HG02943 (cell line): ENCODE measurements at regions not wholly inside any gene's neighbourhood (a gene's known extent, or its start where the extent isn't known, plus 50 kb on each side); places are given as distances from the start of the nearest gene placed in this dataset.

Source experiments
- ATAC-seq: cut with Tn5 transposase; IDR thresholded peaks from one replicate; pipeline ENCODE4 v1.9.1; 2021; ENCODE audit warnings: mild to moderate bottlenecking, low read depth, moderate library complexity; ENCODE audit not compliant: unreplicated experiment

- no peak for ATAC-seq
These were observed 870.2 kb downstream of the BRD1 start for GRCh38 chr22:48957311-48957986.

GRCh38 chr22:48955351-48956311, 872.0 kb downstream of the BRD1 start:
- no peak for ATAC-seq

DNA sequence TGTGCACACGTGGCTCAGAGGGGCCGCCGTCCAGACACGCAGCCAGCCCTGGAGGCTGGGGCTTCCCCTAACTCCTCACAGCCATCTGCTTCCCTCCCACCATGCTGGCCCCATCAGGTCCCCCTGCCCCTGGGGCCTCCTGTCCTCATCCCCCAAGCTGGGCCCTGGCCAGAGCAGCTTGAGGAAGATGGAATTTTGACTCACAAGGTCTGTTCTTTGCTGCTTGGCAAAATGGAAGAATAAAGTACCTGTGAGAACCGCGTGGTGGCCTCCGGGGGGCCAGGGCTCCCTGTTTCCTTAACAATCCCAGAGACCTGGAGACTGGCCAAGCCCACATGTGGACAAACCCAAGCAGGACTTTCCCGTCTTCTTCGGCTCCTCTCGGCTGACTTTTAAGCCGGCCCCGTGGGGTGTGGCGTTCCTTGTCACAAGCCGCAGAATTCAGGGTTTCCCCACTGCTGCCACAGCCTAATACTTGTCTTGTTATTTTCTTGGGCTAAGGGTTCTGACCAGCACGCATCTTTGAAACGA, 872.8 kb downstream of the BRD1 start:
- ATAC-seq: no peak

DNA sequence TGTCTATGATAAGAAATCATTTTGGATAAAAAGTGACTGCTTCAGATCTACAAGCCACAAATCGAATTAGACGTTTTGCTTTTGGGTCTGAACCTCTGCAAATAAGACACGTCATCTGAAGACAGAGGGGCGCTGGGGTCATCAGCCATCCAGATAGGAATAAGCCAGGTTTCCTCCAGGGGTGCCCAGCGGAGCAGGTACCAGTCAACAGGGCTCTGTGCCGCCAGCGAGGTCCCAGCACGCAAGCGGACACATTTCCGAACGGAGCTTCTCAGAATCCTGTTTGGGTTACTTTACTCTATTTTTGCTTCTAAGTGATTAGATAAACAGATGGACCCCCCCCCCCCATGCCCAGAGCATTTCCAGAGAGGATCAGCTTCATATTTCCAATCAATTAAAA, 873.8 kb downstream of the BRD1 start:
- ATAC-seq: no peak

DNA sequence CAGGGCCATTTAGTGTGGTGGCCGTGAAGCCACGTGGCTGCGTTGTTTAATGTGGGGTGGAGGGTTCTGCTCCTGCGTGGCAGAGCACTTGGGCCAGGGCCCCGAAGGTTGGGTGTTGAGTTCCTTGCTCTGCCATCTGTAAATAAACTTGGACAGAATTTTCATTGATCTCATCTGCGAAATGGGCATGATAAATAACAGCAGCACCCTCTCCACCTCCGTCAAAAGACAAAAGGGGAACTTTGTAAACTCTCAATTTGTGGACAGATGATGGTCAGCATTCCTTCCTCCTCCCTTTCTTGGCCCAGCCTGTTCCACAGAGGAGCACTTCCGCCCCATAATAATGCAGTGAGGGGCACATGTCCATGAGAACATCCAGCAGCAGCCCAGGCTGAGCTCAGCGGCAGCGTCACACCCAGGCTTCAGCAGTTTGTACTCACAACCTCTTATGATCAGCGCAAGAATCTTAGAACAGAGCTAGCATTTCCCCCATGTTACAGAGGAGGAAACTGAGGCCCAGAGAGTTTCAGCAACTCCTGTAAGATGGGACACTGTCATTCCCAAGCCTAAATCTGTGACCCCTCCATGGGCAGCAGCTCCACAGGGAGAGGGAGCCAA, 874.5 kb downstream of the BRD1 start:
- ATAC-seq: no peak

- ATAC-seq: no peak
These were observed 875.2 kb downstream of the BRD1 start for GRCh38 chr22:48952256-48953102.

DNA sequence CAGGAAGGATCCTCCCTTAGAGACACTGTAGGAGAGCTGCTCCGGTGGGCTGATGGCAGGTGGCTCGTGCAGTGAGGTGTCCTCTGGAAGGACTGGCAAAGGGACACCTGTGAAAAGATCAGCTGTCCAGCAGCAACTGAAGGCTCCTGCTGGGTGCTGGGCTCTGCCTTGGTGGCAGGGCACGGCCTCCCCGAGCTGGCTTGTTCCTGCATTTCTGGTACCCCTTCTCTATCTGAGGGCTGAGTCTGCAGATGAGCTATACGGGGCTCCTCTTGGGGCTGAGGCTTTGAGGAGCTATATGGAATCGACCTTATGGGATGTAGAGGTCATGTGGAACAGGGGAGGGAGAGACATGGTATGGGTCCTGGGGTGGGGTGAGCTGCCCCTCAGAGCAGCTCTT, 875.8 kb downstream of the BRD1 start:
- ATAC-seq: no peak

- no peak for ATAC-seq
These were observed 877.3 kb downstream of the BRD1 start for GRCh38 chr22:48950151-48950915.

GRCh38 chr22:48949375-48950149, 878.1 kb downstream of the BRD1 start:
- ATAC-seq: no peak

GRCh38 chr22:48948575-48949170, 879.0 kb downstream of the BRD1 start:
- ATAC-seq: no peak

DNA sequence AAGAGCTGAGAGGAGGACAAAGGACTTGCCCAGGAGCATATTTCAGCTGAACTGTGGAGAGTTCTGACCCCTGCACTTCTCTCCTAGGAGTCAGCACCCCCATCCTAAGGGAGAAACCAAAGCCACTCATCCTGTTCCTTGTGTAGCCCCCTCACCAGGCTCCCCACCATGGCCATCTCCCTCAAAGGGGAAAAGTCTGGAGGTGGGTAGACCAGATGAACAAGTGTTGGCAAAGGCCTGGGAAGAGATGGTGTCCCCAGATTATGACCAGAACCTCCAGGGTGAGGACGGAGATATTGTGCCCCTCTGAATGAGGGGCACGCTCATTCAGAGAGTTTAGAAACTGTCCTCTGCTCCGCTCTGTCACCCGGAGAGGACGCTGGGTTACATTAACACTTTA, 880.0 kb downstream of the BRD1 start:
- ATAC-seq: no peak

DNA sequence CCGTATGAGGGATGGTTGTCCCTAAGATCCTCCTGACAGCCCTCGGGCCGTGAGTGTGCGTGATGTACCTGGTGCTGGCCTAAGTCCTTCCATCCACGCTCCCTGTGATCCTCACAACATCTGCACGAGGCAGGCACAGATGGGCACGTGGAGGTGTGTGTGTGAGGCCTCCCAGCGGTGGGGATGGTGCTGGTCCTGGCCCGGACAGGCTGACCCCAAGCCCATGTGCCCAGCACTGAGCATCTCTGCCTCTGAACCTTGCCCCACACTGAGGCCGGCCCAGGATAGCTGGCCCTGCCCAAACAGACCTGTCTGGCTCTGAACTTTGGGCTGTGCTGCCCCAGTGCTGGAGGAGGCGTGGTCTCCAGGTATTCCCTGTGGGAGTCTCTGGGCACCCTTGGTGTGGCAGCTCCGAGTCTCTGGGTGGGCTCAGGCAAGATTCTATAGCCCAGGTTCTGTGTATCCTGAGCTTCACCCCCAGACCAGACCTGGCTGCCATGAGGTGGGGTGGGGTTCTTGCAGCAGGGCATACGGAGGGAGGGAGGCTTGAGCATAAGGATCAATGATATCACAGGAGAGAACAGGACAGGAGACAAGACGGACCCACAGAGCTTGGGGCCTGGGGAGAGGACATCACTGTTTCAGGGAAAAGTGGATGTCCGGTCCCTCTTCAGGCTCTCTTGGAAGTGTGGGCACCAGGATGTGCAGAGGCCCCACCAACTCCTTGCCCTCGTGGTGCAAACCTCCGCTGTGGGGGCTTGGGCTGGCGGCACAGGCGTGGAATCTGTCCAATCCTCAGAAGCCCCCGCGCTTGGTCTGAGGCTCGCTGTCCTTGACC, 881.8 kb downstream of the BRD1 start:
- ATAC-seq: no peak

- ATAC-seq: no peak
These were observed 882.7 kb downstream of the BRD1 start for GRCh38 chr22:48944751-48945620.

GRCh38 chr22:48944433-48944750, 883.3 kb downstream of the BRD1 start:
- ATAC-seq: no peak

DNA sequence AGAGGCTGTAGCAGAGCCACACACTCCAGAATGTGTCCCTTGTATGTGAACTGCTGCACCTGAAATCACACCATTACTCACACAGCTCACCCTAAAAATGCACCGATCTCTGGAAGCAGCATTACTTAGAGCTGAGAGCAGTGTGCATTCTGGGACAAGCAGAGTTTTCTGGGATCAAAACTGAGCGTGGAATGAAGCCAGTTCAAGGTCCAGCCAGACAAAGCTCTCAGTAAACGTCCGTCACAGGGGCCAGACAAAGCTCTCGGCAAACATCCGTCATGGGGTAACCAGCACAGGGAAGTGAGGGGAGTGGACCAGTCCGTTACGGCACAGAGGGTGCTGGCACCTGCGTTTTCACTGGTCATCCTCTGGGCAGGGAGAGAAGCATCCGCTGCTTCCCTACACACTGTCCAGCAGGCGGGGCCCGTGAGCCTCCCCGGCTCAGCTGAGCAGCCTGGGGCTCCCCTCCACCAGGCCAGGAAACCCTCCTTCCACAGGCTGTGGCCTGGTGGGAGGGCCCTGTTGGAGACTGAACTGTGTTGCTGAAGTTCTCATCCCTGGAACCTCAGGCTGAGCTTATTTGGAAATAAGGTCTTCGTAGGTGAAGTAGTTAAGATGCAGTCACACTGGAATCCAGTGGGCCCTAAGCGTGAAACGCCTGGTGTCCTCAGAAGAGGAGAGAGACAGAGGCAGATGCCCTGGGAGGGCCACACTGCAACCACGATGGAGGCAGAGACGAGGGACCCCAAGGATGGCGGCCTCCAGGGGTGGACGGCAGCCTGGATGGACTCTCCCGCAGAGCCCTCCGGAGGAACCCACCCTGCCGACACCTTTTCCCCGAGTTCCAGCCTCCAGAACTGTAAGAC, 883.9 kb downstream of the BRD1 start:
- no peak for ATAC-seq
